Mesenteric fat pad (tissue), 1 donor: ENCODE measurements at regions not wholly inside any gene's neighbourhood (a gene's known extent, or its start where the extent isn't known, plus 50 kb on each side); places are given as distances from the start of the nearest gene placed in this dataset.

Source experiments
- DNase-seq: peaks from one replicate; pipeline ENCODE4 v3.0.0-alpha.2; 2020; ENCODE audit warnings: low spot score
- donor health status: DM: yes; HTN: yes; CAD: no.

DNA sequence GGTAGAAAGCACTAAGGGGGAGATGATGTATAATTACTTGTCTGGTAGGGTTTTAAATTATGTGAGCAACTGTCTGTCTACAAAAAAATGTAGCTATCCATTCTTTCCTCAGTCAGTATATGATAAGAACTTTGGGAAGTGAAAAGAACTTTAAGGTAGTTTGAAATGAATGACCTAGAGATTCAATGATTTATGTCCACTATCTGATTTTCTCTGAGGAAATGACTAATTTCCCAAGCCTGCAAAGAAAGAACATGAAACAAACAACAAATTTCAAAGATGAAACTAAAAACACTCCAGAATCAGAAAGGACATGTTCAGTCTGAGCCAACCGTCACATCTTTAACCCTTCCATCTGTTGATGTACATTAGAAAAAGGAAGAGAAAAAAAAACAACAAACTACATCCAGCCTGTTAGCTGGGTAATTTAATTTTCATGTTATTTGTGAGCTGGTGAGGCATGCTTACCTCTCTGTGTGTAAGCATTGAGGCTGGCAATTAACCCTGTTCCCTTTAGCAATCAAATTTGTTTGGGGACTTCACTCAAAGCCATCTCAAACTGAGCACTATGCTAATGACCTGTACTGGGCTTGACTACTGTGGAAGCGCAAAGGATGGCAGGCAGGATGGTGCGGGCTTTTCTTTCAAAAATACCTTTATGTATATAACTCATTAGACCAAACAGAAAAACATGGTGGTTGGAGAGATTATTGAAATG lies 220.1 kb downstream of the TUSC7 start:
- no peak for DNase-seq

DNA sequence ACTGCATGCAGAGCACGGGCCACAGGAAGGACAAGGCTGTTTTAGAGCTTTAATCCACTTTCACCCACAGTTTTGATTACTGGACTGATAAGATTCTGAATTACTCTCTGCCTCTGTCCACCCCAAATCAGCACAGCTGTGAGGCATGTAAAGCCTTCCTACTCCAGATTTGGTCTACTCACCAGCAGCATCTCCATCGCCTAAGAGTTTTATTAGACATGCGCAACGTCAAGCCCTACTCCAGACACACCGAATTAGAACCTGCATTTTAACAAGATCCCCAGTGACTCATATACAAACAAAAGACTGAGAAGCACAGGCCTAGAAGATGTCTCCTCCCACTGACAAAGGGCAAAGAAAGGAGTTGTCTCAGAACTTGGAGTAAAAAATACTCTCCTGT lies 221.2 kb downstream of the TUSC7 start:
- DNase-seq: no peak

DNA sequence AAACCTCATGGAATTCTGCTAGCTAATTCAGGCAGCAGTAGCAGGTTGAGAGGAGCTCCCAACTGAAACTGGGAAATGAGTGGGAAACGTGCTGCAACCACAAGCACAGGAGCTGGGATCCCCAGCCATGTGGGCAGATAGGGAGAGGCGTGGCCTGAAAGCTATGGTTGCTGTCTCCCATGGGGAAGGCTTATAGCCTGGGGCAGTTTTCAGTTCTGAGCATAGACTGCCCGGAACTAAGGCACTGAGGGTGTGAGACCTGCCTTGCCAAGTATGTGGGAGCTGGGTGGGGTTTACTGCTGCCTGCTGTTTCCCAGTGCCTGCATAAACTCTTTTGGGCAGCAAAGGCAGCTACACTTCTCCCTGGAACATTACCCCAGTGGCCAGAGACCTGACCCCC lies 229.5 kb downstream of the TUSC7 start:
- no peak for DNase-seq

DNA sequence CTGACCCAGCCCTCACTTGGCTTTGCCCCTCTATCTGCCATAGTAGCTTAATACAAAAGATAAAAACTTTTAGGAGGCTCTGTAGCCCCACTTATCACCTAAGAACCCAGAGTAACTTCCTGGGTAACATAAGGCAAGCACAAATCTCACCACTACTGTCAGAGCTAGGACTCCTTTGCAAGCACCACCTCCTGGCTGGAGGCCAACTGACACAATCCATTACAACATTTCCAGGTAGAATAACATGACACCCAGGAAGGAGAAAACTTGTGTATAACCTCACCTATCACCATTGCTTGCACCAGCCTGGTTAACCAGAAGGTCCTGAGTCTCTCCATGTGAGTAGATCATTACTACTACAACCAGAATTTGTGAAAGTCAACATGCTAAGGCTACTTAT lies 230.0 kb downstream of the TUSC7 start:
- no peak for DNase-seq

DNA sequence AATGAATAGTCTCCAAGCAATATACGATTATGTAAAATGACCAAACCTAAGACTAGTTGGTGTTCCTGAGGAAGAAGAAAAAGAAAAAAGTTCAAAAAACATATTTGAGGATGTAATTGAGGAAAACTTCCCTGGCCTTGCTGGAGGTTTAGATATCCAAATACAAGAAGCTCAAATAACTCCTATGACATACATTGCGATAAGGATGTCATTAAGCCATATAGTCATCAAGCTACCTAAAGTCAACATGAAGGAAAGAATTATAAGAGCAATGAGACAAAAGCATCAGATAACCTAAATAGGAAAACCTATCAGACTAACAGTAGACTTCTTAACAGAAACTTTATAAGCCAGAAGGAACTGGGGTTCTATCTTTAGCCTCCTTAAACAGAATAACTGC lies 231.1 kb downstream of the TUSC7 start:
- DNase-seq: no peak

DNA sequence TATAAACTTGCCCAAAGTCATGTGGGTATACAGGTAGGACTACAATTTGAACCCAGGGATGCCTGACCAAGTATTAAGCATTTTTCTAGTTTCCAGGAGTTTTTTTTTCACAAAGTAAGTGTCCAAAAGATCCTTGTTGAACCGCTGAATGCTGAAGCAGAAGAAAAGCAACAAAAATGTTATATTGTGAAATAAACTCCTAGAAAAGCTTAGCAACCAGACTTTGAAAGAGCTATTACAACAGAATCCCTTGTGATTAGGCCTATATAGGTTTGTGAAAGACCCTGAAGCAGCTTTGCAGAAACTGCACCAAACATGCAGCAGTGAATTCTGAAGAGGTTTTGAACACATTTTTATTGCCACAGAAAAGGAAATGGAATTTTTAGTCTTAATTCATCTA lies 236.8 kb downstream of the TUSC7 start:
- no peak for DNase-seq

DNA sequence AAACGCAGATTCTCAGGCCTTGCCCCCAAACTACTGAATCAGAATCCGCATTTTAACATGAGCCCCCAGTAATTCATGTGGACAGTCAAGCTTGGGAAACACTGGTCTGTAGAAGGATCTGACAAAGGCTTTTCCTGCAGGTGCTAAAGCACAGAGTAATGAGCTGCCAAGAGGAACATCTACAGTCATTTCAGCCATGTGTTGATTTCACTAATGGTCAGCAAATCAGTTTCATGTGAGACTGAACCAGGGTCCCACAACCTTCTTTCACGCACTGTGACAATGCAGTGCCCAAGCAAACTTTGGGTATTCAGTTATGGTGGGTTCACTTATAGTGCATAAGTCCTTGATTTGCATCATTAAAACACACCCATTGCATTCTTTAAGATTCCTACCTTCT lies 237.6 kb downstream of the TUSC7 start:
- DNase-seq: no peak

DNA sequence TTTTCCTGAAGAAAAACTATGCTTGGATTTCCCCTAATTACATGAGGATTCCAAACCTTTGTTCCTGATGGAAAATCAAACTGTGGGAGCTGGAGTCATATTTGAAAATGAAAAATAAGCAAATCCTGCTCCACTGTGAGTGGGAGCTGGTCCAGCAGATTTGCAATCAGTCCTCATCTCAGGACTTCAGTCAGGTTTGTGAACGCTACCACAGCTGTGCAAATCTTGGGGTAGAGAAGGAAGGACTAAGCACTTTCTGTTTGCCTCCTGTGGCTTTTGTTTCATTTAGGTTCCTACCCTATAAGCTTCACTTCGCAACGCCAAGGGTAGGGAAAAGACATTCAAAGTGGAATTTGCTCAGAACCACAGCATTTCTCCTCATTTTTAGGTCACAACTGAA lies 238.2 kb downstream of the TUSC7 start:
- no peak for DNase-seq

DNA sequence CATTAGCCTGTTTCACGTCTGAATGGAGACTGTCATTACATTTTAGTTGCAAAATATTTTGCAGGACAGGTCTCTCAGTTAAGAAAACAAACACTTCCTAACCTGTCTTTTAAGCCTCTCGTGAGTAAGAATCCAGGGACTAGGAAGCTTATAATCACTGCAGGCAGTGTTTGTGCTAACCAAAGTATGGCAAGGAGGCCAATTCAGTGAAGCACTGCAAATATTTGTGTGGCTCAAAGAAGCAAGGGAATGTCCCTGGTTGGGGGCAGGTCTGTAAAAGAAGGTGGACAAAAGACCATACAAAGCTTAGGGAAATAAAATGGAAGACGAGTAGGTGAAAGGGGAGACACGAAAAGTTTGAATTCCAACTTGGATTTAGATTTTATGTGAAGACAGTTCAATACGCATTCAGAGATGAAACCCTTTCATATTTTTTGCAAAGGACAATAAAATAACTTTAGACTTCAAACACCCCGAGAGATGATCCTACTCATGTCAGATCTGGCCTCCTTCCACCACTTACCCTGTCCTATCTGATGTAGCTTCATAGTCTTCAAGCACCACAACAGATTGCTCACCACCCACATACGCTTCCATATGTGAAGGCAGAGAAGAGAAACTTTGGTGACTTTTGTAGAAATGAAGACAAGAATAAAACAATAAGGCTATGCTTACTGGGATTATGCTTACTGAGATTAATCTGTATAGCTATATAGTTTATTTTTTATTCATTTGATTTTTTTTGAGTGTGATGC lies 240.9 kb downstream of the TUSC7 start:
- DNase-seq: no peak

DNA sequence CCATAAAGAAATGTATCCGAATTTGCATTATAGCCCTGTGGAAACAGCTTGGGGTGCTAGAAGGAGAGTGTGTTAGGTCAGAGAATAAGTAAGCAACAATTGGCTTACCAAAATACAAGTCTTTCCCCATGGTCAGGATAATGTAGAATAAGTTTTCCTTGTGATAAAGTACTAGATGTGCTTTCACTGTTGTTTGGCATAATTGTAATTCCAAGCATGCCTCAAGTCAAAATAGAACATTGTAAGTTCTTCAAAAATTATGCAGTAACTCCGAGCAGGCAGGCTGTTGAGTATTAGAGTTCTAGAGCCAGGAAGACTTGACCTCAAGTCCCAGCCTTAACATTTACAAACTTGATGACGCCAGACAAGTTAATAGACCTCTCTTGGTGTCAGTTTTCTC lies 242.0 kb downstream of the TUSC7 start:
- no peak for DNase-seq

DNA sequence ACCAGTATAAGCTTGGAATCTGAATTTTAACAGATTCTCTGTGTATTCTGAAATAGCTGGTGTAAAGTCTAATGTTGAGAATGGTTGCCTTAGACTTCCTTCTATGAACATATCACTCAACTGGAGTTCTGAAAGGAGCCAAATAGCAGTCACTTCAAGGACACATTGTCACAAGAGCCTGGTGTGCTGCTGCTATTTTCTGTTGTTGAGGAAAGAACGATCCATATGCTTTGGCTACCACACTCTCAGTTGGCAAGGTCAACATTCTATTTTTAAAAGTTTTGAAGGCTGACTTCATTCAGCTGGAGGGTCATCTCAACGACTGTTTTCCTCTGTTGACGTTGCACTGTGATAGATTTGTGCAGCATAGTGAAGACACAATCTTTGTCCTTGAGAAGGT lies 248.7 kb downstream of the TUSC7 start:
- no peak for DNase-seq

DNA sequence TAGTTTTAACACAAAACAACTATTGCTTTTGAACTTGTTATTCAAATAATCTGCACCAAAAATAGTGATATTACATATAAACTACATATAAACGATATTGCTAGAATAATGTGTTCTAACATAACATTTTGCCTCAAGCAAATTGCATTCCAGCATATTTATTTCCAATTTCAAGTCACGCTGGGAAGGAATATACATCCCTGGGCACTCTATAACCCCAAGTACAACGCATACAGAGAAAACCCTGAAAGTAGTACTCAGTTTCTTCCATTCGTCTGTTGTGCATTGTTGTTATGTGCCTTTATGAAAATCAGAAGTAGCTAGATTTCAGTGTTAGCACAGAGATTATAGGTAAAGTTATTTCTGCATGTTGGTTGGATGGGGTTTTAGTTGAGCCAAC lies 251.5 kb downstream of the TUSC7 start:
- no peak for DNase-seq

DNA sequence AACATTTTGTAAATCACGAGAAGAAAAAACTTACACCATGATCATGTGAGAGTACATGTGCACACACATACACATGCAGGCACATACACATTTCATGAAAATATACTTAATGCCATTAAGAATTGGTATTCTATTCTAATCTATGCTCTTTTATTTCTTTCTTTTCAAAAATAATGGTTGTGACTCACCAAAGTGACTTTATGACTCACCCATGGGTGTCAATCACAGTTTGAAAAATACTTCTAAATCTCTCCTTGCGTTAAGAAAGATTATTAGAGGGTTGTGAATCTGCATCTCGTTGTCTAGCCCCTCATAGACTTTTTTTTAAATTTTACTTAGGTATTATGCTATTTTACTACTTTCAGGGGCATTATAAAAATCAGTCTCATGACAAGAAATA lies 254.2 kb downstream of the TUSC7 start:
- no peak for DNase-seq

DNA sequence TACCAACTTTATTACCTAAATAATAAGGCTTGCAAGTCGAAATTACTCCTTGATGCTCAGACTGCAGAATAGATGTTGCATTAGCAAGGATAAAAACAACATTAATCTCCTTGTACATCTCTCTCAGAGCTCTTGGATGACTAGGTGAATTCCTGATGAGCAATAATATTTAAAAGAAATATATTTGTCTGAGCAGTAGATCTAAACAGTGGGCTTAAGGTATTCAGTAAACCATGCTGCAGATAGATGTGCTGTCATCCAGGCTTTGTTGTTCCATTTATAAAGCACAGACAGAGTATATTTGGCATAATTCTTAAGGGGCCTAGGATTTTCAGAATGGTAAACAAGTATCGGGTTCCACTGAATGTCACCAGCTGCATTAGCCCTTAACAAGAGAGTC lies 257.1 kb downstream of the TUSC7 start:
- DNase-seq: no peak

DNA sequence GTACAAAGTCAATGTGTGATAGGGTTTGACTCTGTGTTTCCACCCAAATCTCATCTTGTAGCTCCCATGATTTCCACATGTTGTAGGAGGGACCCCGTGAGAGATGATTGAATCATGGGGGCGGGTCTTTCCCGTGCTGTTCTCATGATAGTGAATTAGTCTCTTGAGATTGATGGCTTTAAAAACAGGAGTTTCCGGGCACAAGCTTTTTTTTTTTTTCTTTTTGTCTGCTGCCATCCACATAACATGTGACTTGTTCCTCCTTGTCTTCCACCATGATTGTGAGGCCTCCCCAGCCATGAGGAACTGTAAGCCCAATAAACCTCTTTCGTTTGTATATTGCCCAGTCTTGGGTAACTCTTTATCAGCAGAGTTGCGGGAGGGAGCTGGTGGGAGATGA lies 259.6 kb downstream of the TUSC7 start:
- DNase-seq: no peak

DNA sequence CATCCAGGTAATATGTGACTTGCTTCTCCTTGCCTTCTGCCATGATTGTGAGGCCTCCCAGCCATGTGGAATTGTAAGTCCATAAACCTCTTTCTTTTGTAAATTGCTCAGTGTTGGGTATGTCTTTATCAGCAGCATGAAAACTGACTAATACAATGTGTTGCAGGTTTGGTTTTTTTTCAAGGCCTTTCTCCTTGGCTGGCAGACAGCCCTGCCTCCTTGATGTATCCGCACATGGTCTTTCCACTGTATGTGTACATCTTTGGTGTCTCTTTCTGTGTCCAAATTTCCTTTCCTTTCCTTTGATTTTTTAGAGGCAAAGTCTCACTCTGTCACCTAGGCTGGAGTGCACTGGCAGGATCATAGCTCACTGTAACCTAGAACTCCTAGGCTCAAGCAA lies 260.1 kb downstream of the TUSC7 start:
- DNase-seq: no peak

DNA sequence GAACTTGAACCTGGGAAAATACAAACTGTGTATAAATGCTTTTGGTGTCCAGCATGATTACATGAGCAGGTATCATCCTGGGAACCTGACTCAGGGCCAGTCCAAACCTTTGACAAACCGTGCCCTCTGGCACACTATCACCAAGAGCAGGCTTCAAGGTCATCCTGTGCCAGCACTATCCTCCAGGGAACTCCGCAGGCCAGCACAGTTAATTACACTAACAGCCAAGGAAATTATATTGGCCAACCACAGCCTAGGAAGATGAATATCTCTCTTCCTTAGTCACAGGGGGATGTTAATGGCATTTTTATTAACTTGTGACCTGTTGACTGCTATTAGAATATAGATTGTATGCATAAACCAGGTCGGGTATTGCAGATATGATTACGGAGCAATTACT lies 262.0 kb downstream of the TUSC7 start:
- DNase-seq: no peak

DNA sequence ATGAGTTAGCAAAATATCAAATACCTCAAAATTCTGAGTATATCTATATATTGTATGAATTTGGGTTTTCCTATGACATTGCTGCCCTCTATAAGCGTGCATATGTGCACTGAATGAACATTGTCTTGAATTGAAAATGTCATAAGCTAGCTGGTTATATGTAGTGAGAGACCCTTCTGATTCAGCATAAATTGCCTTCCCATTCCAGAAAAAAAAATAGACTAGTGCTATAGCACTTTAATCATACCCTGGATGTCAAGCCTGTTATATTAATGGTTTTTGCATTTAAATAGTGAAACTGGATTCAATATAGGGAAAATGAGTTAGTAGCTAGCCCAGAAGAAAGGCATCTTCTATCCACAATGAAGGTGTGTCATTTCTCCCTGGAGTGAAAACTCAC lies 265.1 kb downstream of the TUSC7 start:
- no peak for DNase-seq

DNA sequence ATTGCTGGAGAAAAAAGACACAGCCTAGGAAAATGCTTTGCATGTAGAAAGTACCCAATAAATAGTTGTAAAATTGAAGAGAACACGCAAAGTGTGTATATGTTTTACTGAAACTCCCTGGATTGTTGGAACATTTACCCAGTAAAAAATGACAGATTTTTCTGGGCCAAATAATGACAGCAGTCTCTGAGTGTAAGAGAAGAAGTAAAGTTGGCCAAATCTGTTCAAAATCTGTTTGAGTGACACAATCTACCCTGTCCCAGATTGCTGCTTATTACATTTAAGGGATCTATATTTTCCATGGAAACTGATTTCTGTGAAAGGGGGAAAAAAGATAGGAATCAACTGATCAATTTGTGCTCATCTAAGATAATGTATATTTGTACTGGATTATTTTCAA lies 267.9 kb downstream of the TUSC7 start:
- DNase-seq: no peak

DNA sequence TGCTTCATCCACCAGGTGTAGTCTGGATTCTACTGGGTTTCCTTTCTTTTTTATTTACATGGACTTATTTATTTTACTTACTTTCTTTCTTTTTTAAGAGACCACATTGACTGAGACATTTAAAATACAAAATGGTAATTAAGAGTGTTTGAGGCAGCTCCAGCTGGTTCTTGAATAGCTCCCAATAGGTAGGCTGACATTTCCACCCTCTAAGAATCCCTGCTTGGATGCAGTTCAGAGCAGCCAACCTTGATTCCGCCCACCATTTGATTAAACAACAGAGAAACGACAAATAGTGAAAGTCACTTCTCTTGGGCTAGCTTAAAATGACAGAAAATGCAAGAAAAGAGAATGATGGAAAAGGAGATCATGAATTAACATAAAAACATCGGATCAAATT lies 270.5 kb downstream of the TUSC7 start:
- DNase-seq: no peak

DNA sequence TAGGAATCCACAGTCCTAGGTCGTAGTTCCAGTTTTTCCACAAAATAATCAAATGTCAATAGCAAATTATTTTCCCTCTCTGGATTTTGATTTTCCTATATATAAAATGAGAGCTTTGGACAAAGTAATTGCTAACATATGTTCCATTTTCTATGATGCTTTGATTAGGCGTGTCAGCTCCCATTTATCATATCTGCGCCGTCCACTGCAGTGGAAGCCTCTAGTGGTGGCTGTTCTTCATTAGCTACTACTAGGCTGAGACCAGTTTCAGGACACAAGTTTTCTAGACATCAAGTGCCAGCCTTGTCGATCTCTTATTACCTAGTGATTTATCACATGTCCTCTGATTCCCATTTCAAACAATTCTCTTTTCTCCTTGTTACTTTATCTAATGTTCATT lies 271.5 kb downstream of the TUSC7 start:
- DNase-seq: no peak

DNA sequence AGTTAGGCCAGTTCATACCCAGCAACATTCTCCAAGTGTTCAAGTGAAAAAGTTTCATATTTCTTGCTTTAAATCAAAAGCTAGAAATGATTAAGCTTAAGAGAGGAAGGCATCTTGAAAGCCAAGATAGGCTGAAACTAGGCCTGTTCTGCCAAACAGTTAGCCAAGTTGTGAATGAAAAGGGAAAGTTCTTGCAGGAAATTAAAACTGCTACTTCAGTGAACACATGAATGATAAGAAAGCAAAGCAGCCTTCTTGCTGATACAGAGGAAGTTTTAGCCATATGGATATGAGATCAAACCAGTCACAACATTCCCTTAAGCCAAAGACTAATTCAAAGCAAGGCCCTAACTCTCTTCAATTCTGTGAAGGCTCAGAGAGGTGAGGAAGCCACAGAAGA lies 274.7 kb downstream of the TUSC7 start:
- no peak for DNase-seq

DNA sequence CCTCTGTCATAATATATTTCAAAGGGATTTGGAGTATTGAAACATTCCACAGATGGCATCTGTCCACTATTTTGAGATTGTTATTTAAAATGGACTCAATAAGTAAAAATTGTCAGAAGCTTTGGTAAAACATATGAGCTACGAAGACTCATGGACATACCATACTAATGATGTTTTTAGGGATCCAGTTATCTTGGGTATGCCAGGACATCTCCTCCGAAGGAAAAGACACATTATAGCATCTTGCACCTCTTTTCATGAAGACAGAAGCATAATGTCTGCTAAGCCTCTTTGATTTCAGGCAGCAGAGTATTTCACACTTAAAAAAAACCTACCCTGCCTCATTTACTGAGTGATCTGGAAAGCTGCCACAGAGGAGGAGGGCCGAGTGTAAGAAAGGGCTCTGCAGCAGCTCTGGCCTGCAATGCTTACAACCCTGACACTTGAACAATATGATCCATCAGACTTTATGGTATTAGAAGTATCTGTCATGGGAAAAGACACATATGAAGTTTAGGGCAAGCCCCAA lies 284.8 kb downstream of the TUSC7 start:
- DNase-seq: no peak
